ENCODE measurements at regions not wholly inside any gene's neighbourhood (a gene's known extent, or its start where the extent isn't known, plus 50 kb on each side); places are given as distances from the start of the nearest gene placed in this dataset.

GRCh38 chr2:160928854-160929301, 231.3 kb upstream of the TANK start:
- TF ChIP-seq, protein P1, sequence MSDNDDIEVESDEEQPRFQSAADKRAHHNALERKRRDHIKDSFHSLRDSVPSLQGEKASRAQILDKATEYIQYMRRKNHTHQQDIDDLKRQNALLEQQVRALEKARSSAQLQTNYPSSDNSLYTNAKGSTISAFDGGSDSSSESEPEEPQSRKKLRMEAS (IDR thresholded peaks at IDR 0.05), result no peak
- TF ChIP-seq YY1 (IDR thresholded peaks at IDR 0.05; ENCODE audit: low read depth) (no peak), CREB1 (IDR thresholded peaks at IDR 0.05; ENCODE audit: low read depth) (no peak), USF1 (IDR thresholded peaks at IDR 0.05) (no peak), FOXM1 (IDR thresholded peaks at IDR 0.05; ENCODE audit: borderline replicate concordance, low read depth) (no peak), RAD21 (IDR thresholded peaks at IDR 0.05; ENCODE audit: low read depth) (no peak), TAF1 (IDR thresholded peaks at IDR 0.05; ENCODE audit: low read depth) (no peak), EP300 (IDR thresholded peaks at IDR 0.05; ENCODE audit: borderline replicate concordance) (no peak), TEAD4 (IDR thresholded peaks at IDR 0.05) (no peak), CEBPB (IDR thresholded peaks at IDR 0.05) (no peak)

- TF ChIP-seq TCF12 (IDR thresholded peaks at IDR 0.05; ENCODE audit: low read depth) (no peak), CREB1 (IDR thresholded peaks at IDR 0.05; ENCODE audit: low read depth) (no peak), TAF1 (IDR thresholded peaks at IDR 0.05; ENCODE audit: low read depth) (no peak), YY1 (IDR thresholded peaks at IDR 0.05; ENCODE audit: low read depth) (no peak), RAD21 (IDR thresholded peaks at IDR 0.05; ENCODE audit: low read depth) (no peak), FOXM1 (IDR thresholded peaks at IDR 0.05; ENCODE audit: borderline replicate concordance, low read depth) (no peak), USF1 (IDR thresholded peaks at IDR 0.05) (no peak), EP300 (IDR thresholded peaks at IDR 0.05; ENCODE audit: borderline replicate concordance) (no peak), EGR1 (IDR thresholded peaks at IDR 0.05) (no peak), ZBTB7A (IDR thresholded peaks at IDR 0.05; ENCODE audit: low read depth) (no peak), REST (IDR thresholded peaks at IDR 0.05; ENCODE audit: low read depth) (no peak), TEAD4 (IDR thresholded peaks at IDR 0.05) (no peak), NFIC (IDR thresholded peaks at IDR 0.05) (no peak), CEBPB (IDR thresholded peaks at IDR 0.05) (no peak)
- TF ChIP-seq, protein P1 (IDR thresholded peaks at IDR 0.05), result no peak
These were observed 228.7 kb upstream of the TANK start for GRCh38 chr2:160931531-160931930.

GRCh38 chr2:160932960-160933359, 227.3 kb upstream of the TANK start:
- TF ChIP-seq YY1 (IDR thresholded peaks at IDR 0.05; ENCODE audit: low read depth) (no peak), USF1 (IDR thresholded peaks at IDR 0.05) (no peak), TEAD4 (IDR thresholded peaks at IDR 0.05) (no peak)

- TF ChIP-seq FOXM1 (IDR thresholded peaks at IDR 0.05; ENCODE audit: borderline replicate concordance, low read depth) (no peak), YY1 (IDR thresholded peaks at IDR 0.05; ENCODE audit: low read depth) (no peak), RAD21 (IDR thresholded peaks at IDR 0.05; ENCODE audit: low read depth) (no peak), ZBTB7A (IDR thresholded peaks at IDR 0.05; ENCODE audit: low read depth) (no peak), TEAD4 (IDR thresholded peaks at IDR 0.05) (no peak), NFIC (IDR thresholded peaks at IDR 0.05) (no peak), TAF1 (IDR thresholded peaks at IDR 0.05; ENCODE audit: low read depth) (no peak), EGR1 (IDR thresholded peaks at IDR 0.05) (no peak), REST (IDR thresholded peaks at IDR 0.05; ENCODE audit: low read depth) (no peak), USF1 (IDR thresholded peaks at IDR 0.05) (no peak), TCF12 (IDR thresholded peaks at IDR 0.05; ENCODE audit: low read depth) (no peak), CREB1 (IDR thresholded peaks at IDR 0.05; ENCODE audit: low read depth) (no peak), CEBPB (IDR thresholded peaks at IDR 0.05) (no peak), EP300 (IDR thresholded peaks at IDR 0.05; ENCODE audit: borderline replicate concordance) (no peak)
- TF ChIP-seq, protein P1 (IDR thresholded peaks at IDR 0.05), result no peak
These were observed 226.0 kb upstream of the TANK start for GRCh38 chr2:160934263-160934662.

DNA sequence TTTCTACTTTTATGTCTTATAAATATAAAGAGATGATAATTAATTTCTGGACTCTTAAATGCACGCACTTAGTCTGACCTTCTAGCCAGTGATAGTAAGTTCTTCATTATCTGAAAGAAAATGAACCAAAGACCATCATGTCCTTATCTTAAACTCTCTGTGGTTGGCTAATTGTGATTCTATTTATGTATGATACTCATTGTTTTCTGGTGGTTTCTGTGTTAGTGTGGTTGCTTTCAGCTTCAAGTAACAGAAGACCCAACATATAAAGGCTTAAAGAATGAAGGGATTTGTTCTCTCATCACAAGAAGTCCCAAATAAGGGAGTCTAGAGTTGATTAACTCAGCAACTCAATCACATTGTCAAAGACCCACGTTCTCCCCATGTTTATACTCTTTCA, 225.2 kb upstream of the TANK start:
- TF ChIP-seq USF1 (IDR thresholded peaks at IDR 0.05), result no peak
- no peak for TF ChIP-seq CREB1 (IDR thresholded peaks at IDR 0.05; ENCODE audit: low read depth)
- no peak for TF ChIP-seq CEBPB (IDR thresholded peaks at IDR 0.05)
- TF ChIP-seq NFIC (IDR thresholded peaks at IDR 0.05), result no peak
- no peak for TF ChIP-seq TAF1 (IDR thresholded peaks at IDR 0.05; ENCODE audit: low read depth)
- TF ChIP-seq ZBTB7A (IDR thresholded peaks at IDR 0.05; ENCODE audit: low read depth), result no peak
- no peak for TF ChIP-seq REST (IDR thresholded peaks at IDR 0.05; ENCODE audit: low read depth)
- no peak for TF ChIP-seq TEAD4 (IDR thresholded peaks at IDR 0.05)
- TF ChIP-seq EGR1 (IDR thresholded peaks at IDR 0.05), result no peak
- no peak for TF ChIP-seq RAD21 (IDR thresholded peaks at IDR 0.05; ENCODE audit: low read depth)
- TF ChIP-seq TCF12 (IDR thresholded peaks at IDR 0.05; ENCODE audit: low read depth), result no peak
- no peak for TF ChIP-seq EP300 (IDR thresholded peaks at IDR 0.05; ENCODE audit: borderline replicate concordance)
- TF ChIP-seq, protein P1 (IDR thresholded peaks at IDR 0.05), result no peak
- TF ChIP-seq FOXM1 (IDR thresholded peaks at IDR 0.05; ENCODE audit: borderline replicate concordance, low read depth), result no peak
- TF ChIP-seq YY1 (IDR thresholded peaks at IDR 0.05; ENCODE audit: low read depth), result no peak

Data from Ishikawa (cell line).